ENCODE measurements at regions not wholly inside any gene's neighbourhood (a gene's known extent, or its start where the extent isn't known, plus 50 kb on each side); places are given as distances from the start of the nearest gene placed in this dataset.

DNA sequence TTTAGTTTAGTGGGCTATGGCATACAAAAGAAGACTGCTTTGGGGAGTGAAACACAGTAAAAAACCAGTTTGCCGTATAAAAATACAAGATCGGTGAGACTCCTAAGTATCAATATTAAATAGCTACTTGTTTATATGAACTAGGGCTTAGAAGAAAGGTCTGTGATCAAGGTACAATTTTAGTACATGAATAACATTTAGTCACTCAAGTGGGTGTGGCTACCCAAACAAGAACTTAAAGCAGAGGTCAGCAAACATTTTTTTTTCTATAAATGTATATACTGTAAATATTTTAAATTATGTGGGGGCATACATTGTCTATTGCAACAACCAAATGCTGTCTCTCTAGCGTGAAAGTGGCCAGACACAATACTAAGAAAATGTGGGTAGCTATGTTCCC lies 1452.5 kb upstream of the NUDT12 start:
- H3K4me1 Mint-ChIP-seq = no peaks in the 10 kb centered on the region
- H3K4me3 Mint-ChIP-seq = no peak overlapping the region
- DNase-seq = no peak
- no peak overlapping the region for H3K27ac Mint-ChIP-seq
- peaks cover 6 to 34% (median 15%) of the 10 kb centered on the region in 6 donors for H3K9me3 Mint-ChIP-seq
- H3K27me3 Mint-ChIP-seq (ENCODE audit: low read depth in 3 of 3) = peaks cover 0 to 3% (median 0%) of the 10 kb centered on the region in 3 donors
- H3K36me3 Mint-ChIP-seq = no peaks in the 10 kb centered on the region

DNA sequence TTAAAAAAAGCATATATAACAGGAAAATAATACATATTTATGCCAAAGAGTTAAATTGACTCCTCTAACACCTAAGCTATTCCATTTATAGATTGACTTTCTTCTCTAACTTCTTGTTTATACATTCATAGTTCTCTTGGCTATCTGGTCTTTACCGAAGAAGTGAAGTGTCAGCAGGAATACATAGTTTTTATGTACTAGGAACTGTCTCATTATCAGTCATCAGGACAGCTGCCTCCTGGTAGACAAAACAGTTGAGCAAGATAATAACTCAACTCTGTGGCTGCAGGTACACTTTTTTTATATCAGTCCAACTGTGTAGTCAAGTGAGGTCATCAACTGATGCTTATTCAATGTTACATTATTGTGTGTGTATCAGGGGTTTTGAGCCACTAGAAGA lies 1436.0 kb upstream of the NUDT12 start:
- no peaks in the 10 kb centered on the region for H3K4me1 Mint-ChIP-seq
- peaks cover 2 to 22% (median 10%) of the 10 kb centered on the region in 6 donors for H3K9me3 Mint-ChIP-seq
- no peak overlapping the region for H3K27ac Mint-ChIP-seq
- DNase-seq = no peak
- peaks cover 0 to 6% (median 0%) of the 10 kb centered on the region in 3 donors for H3K27me3 Mint-ChIP-seq (ENCODE audit: low read depth in 3 of 3)
- H3K4me3 Mint-ChIP-seq = no peak overlapping the region
- H3K36me3 Mint-ChIP-seq = no peaks in the 10 kb centered on the region

DNA sequence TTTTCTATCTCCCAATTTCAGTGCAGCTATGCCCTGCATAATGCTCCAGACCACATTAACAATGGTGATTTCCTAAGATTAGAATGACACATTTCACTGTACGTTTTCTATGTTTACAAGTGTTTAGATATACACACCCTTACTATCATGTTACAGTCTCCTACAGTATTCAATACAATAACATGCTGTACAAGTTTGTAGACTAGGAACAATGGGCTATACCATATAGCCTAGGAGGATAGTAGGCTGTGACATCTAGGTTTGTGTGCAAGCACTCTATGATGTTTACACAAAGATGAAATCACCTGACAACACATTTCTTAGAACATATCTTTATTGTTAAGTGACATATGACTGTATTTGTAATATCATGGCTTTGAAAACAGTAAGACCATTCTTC lies 1435.6 kb upstream of the NUDT12 start:
- Mint-ChIP-seq H3K36me3 (no peaks in the 10 kb centered on the region), H3K4me3 (no peak overlapping the region), H3K9me3 (peaks cover 1 to 21% (median 9%) of the 10 kb centered on the region in 6 donors), H3K27ac (no peak overlapping the region), H3K4me1 (no peaks in the 10 kb centered on the region), H3K27me3 (ENCODE audit: low read depth in 3 of 3) (peaks cover 0 to 6% (median 0%) of the 10 kb centered on the region in 3 donors)
- no peak for DNase-seq

DNA sequence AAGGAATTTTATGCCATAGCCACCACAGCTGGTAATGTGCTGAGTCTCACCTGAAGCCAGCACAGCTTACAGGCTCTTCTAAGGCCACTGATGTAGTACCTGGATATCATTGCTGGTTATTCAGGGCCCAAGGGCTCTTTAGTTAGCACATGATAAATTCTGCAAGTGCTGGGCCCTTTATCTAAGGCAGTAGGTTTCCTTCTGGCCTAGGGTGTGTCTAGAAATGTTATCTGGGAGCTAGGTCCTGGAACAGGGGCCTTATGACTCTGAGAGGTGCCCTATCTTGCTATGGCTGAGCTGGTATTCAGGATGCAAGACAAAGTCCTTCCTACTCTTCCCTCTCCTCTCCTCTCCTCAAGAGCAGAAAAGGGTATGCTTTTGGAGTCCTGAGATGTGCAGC lies 1424.5 kb upstream of the NUDT12 start:
- no peak for DNase-seq
- Mint-ChIP-seq H3K36me3 (no peaks in the 10 kb centered on the region), H3K9me3 (peaks cover 12 to 40% (median 28%) of the 10 kb centered on the region in 6 donors), H3K4me1 (no peaks in the 10 kb centered on the region), H3K27me3 (ENCODE audit: low read depth in 3 of 3) (peaks cover 0 to 2% (median 2%) of the 10 kb centered on the region in 3 donors), H3K4me3 (no peak overlapping the region), H3K27ac (no peak overlapping the region)

DNA sequence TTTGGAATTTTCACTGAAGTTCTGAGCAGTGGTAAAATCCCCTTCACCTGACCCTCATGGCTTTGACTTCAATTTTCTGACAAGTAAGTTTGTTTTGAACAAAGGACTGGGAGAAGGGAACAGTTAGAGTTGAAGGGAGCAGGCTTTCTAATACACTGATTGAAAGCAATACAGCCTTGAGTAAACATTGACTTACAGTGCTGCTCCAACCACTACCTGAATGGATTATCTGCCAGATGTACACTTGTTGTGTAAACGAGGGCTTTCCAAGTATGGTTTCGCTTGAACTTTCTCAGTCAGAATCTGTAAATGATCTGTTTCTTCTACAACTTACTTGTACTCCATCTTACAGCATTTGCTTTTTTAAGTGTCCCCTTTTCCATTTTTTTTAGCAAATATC lies 1414.9 kb upstream of the NUDT12 start:
- Mint-ChIP-seq H3K27me3 (ENCODE audit: low read depth in 3 of 3) (no peaks in the 10 kb centered on the region), H3K9me3 (peaks cover 5 to 34% (median 18%) of the 10 kb centered on the region in 6 donors), H3K27ac (no peak overlapping the region), H3K4me1 (no peaks in the 10 kb centered on the region), H3K36me3 (no peaks in the 10 kb centered on the region), H3K4me3 (no peak overlapping the region)
- DNase-seq = no peak

DNA sequence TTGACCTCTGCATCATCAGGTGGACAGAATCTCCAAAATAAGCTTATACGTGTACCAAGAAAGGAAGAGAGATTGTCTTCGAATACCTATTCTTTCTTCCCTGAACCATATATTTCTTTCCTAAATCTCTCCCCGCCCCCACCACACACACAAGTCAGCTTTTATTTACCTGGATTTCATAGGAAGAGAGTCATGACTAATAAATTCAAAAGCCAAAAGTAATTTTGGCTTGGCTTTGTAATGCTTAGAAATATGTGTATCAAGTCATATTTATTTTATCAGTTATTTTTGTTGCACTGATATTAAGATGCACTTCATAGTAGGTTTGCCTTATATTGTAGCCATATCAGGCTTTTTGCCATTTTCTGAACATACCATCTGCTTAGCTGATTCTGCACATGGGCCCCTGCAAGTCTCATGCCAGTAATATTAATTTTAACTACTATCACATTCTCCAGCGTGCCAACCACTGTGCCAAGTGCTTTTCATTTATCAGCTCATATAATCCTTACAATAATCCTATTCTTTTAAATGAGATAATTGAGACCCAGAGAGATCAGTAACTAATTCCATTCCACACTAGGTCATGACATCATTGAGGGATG lies 1405.3 kb upstream of the NUDT12 start:
- Mint-ChIP-seq H3K9me3 (peaks cover 2 to 23% (median 10%) of the 10 kb centered on the region in 6 donors), H3K36me3 (no peaks in the 10 kb centered on the region), H3K4me1 (no peaks in the 10 kb centered on the region), H3K4me3 (no peak overlapping the region), H3K27me3 (ENCODE audit: low read depth in 3 of 3) (peaks cover 0 to 3% (median 0%) of the 10 kb centered on the region in 3 donors), H3K27ac (no peak overlapping the region)
- DNase-seq = no peak

DNA sequence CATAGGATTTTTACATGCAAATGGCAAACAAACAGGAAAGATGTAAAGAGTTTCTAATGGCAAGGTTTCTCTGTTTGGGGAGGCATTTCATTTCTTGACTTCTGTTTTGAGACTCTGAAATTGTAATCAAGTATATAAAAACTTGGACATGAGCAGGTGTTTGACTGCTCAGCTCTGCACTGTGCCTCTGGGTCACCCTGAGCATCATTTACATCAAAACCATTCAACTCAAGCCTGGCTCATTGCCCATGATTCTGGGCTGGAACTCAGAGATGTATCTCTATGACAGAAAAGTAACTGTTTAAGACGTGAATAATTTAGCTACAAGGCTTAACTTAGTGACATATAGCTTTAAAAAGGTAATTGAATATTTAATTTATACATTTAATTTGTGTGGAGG lies 1402.4 kb upstream of the NUDT12 start:
- Mint-ChIP-seq H3K9me3 (peaks cover 2 to 23% (median 7%) of the 10 kb centered on the region in 6 donors), H3K4me3 (no peak overlapping the region), H3K36me3 (no peaks in the 10 kb centered on the region), H3K27me3 (ENCODE audit: low read depth in 3 of 3) (peaks cover 0 to 3% (median 0%) of the 10 kb centered on the region in 3 donors), H3K4me1 (no peaks in the 10 kb centered on the region), H3K27ac (no peak overlapping the region)
- DNase-seq = no peak

DNA sequence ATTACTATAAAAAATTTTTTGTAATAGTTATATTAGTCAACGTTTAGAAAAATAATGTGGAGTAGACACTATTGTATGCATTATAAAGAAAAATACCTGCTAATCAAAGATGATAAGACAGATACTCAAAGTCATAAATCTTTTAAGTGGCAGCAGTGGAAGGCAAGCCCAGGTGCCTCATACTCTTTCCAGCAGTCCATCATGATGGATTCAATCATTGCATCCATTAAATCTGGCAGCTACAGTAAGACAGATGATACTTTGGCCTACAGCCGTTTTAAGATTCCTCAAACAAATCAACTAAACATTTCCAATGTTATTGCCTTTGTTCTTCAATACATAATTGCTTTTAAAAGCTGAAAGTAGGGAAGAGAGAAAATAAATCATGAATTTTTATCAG lies 1392.9 kb upstream of the NUDT12 start:
- Mint-ChIP-seq H3K27ac (no peak overlapping the region), H3K27me3 (ENCODE audit: low read depth in 3 of 3) (peaks cover 0 to 2% (median 0%) of the 10 kb centered on the region in 3 donors), H3K4me3 (no peak overlapping the region), H3K36me3 (peaks cover 0 to 4% (median 0%) of the 10 kb centered on the region in 3 donors), H3K4me1 (no peaks in the 10 kb centered on the region), H3K9me3 (peaks cover 11 to 51% (median 23%) of the 10 kb centered on the region in 6 donors)
- DNase-seq = no peak

DNA sequence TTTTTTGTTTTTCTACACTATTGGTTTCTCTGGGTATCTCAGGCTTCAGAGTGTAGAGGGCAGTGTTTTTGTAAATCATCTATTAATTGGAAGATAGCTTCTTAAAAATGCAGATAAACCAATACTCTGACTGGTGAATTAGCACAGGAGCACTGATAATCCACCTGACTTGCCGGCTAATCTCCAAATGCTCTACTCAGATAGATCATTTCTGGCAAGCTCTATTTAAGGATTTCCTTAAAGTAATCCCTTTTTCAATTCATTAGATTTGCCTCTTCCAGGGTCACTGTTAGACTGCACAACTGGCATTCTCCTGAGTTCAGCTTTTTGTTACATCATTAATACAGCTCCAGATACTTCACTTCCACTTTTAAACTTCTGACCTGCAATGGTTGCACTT lies 1390.3 kb upstream of the NUDT12 start:
- H3K4me3 Mint-ChIP-seq = no peak overlapping the region
- H3K27ac Mint-ChIP-seq = no peak overlapping the region
- H3K27me3 Mint-ChIP-seq (ENCODE audit: low read depth in 3 of 3) = peaks cover 0 to 2% (median 0%) of the 10 kb centered on the region in 3 donors
- DNase-seq = no peak
- H3K4me1 Mint-ChIP-seq = no peaks in the 10 kb centered on the region
- H3K36me3 Mint-ChIP-seq = peaks cover 0 to 7% (median 0%) of the 10 kb centered on the region in 3 donors
- H3K9me3 Mint-ChIP-seq = peaks cover 12 to 51% (median 26%) of the 10 kb centered on the region in 6 donors

DNA sequence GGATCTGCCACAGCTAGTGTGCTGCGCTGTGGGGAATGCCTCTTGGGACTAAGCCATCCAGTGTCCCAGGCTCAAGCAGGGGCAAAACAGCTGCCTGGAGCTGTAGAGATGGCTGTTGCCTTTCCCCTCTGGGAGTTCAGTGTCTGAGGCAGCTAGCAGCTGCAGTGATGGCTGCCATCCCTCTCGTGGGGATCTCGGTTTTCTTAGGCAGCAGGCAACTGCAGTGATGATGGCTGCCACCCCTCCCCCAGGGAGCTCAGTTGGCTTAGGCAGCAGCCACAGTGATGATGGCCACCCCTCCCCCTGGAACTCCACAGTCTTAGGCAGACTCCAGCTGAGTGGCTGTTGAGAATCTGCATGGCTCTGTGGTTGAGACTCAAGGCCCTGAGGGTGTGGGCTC lies 1389.2 kb upstream of the NUDT12 start:
- H3K27ac Mint-ChIP-seq = no peak overlapping the region
- peaks cover 0 to 2% (median 0%) of the 10 kb centered on the region in 3 donors for H3K27me3 Mint-ChIP-seq (ENCODE audit: low read depth in 3 of 3)
- H3K4me1 Mint-ChIP-seq = no peaks in the 10 kb centered on the region
- H3K36me3 Mint-ChIP-seq = peaks cover 0 to 7% (median 0%) of the 10 kb centered on the region in 3 donors
- peaks cover 10 to 45% (median 22%) of the 10 kb centered on the region in 6 donors for H3K9me3 Mint-ChIP-seq
- no peak for DNase-seq
- no peak overlapping the region for H3K4me3 Mint-ChIP-seq

DNA sequence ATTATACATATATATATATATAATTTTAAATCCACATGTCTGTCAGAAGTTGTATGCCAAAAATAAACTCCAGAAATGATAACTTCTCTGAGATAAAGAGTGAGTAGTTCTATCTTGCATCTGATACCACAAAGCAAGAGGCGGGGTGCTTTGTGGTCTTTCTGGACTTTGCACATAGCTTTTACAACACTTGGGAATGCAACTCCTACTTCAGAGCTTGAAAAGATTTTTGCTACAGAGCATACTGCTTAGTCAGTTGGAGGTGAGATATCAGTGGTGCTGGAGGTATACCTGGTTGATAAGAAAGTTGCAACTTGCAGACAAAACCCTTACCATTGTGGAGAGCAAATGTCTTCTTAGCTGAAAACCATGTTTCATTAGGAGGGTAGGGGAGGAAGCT lies 1384.5 kb upstream of the NUDT12 start:
- DNase-seq = no peak
- Mint-ChIP-seq H3K4me3 (no peak overlapping the region), H3K36me3 (peaks cover 0 to 7% (median 0%) of the 10 kb centered on the region in 3 donors), H3K27me3 (ENCODE audit: low read depth in 3 of 3) (peaks cover 0 to 2% (median 0%) of the 10 kb centered on the region in 3 donors), H3K9me3 (peaks cover 5 to 43% (median 15%) of the 10 kb centered on the region in 6 donors), H3K27ac (no peak overlapping the region), H3K4me1 (no peaks in the 10 kb centered on the region)

DNA sequence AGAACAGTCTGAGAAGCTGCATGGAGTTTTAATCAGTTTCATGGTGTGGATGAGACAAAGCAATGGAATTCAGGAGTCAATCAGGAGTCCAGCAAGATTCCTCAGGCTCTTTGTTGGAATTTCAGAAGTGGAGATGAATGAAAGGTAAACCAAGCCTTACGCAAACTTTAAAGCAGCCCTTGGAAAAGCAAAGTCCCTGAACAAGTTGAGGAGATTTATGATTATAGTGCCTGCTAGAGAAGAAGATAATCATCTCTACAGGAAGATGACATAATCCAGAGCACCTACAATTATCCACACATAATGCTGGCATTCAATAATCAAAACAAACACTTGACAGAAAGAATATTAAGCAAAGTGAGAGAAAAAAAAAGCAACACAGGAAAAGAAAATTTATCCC lies 1380.1 kb upstream of the NUDT12 start:
- DNase-seq = no peak
- Mint-ChIP-seq H3K36me3 (peaks cover 0 to 3% (median 0%) of the 10 kb centered on the region in 3 donors), H3K4me1 (no peaks in the 10 kb centered on the region), H3K27me3 (ENCODE audit: low read depth in 3 of 3) (no peaks in the 10 kb centered on the region), H3K4me3 (no peak overlapping the region), H3K27ac (no peak overlapping the region), H3K9me3 (peaks cover 3 to 37% (median 13%) of the 10 kb centered on the region in 6 donors)

DNA sequence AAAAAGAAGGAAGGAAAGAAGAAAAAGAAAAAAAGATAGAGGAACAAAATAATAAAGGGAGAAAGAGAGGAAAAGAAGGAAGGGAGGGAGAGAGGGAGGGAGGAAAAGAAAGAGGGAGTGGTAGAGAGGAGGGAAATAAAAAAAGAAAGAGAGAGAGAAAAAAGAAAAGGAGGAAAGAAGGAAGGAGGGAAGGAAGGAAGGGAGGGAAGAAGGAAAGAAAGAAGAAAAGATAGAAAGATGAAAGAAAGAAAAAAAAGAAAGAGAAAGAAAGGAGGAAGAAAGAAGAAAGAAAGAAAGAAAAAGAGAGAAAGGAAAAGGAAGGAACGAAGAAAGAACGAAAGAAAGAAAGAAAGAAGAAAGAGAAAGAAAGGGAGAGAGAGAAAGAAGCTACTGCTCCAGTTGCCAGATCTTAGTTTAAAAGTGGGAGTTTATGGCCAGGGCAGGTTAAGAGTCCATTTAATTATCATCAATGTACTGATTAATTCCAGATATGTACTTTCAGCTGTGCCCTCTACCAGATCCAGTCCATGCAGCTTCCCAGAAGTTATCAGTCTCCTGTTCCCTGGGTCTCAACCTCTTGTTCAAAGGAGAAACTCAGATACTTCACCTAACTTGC lies 1378.5 kb upstream of the NUDT12 start:
- Mint-ChIP-seq H3K27me3 (ENCODE audit: low read depth in 3 of 3) (no peaks in the 10 kb centered on the region), H3K36me3 (peaks cover 0 to 3% (median 0%) of the 10 kb centered on the region in 3 donors), H3K27ac (no peak overlapping the region), H3K4me3 (no peak overlapping the region), H3K9me3 (peaks cover 3 to 34% (median 12%) of the 10 kb centered on the region in 6 donors), H3K4me1 (no peaks in the 10 kb centered on the region)
- no peak for DNase-seq

DNA sequence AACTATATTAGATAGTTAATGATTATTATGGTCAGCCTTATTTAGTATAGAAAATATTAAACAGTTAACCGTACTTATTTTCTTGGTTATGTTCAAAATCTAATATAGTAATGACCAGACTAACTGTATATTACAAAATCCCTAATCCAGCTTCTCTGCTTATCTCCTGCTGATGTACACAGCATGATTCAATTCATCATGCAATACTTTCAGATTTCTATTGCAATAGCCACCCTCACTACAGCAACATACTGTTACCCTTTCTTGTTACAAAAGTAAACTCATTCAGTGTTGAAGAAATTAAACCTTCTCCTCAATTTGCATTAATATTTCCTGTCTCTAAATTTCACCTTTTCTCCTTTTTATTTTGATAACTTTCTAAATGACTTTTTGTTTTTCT lies 1375.0 kb upstream of the NUDT12 start:
- H3K36me3 Mint-ChIP-seq = peaks cover 0 to 3% (median 0%) of the 10 kb centered on the region in 3 donors
- DNase-seq = no peak
- H3K27me3 Mint-ChIP-seq (ENCODE audit: low read depth in 3 of 3) = no peaks in the 10 kb centered on the region
- H3K4me3 Mint-ChIP-seq = no peak overlapping the region
- H3K4me1 Mint-ChIP-seq = no peaks in the 10 kb centered on the region
- H3K9me3 Mint-ChIP-seq = peaks cover 0 to 37% (median 17%) of the 10 kb centered on the region in 6 donors
- no peak overlapping the region for H3K27ac Mint-ChIP-seq
